ENCODE measurements at regions not wholly inside any gene's neighbourhood (a gene's known extent, or its start where the extent isn't known, plus 50 kb on each side); places are given as distances from the start of the nearest gene placed in this dataset.

DNA sequence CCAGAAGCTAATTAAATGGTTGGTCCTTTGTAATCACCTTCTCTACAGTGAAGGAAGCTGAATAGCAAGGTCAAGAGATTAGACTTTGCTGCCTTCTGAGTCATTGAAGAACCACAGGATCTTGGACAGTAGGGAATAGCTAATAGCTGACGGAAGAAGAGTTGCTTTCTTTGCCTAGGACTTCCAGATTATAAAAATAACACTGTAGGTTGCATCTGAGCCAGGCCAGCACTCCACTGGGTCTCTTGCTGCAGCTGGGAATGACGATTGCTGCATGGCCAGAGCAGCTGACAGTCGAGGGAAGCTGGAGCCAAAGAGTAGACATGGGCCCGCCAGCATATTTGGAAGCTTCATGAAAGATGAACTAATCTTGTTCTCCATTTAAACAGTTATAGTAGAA, 81.5 kb upstream of the KCNMB2 start:
- TF ChIP-seq, protein P1, sequence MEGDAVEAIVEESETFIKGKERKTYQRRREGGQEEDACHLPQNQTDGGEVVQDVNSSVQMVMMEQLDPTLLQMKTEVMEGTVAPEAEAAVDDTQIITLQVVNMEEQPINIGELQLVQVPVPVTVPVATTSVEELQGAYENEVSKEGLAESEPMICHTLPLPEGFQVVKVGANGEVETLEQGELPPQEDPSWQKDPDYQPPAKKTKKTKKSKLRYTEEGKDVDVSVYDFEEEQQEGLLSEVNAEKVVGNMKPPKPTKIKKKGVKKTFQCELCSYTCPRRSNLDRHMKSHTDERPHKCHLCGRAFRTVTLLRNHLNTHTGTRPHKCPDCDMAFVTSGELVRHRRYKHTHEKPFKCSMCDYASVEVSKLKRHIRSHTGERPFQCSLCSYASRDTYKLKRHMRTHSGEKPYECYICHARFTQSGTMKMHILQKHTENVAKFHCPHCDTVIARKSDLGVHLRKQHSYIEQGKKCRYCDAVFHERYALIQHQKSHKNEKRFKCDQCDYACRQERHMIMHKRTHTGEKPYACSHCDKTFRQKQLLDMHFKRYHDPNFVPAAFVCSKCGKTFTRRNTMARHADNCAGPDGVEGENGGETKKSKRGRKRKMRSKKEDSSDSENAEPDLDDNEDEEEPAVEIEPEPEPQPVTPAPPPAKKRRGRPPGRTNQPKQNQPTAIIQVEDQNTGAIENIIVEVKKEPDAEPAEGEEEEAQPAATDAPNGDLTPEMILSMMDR (IDR thresholded peaks at IDR 0.05; ENCODE audit: low read depth, low read length) = no peak
- no peak for TF ChIP-seq MYC (IDR thresholded peaks at IDR 0.05; ENCODE audit: low read depth, low read length)
- TF ChIP-seq, protein P2, sequence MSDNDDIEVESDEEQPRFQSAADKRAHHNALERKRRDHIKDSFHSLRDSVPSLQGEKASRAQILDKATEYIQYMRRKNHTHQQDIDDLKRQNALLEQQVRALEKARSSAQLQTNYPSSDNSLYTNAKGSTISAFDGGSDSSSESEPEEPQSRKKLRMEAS (IDR thresholded peaks at IDR 0.05; ENCODE audit: low read depth, low read length) = no peak
- TF ChIP-seq POLR2A (IDR thresholded peaks at IDR 0.05; ENCODE audit: extremely low read depth, insufficient read length) = no peak
- H3K4me3 ChIP-seq (ENCODE audit: low read depth, low read length) = no peak overlapping the region
- DNase-seq (ENCODE audit: low read depth) = no peak

DNA sequence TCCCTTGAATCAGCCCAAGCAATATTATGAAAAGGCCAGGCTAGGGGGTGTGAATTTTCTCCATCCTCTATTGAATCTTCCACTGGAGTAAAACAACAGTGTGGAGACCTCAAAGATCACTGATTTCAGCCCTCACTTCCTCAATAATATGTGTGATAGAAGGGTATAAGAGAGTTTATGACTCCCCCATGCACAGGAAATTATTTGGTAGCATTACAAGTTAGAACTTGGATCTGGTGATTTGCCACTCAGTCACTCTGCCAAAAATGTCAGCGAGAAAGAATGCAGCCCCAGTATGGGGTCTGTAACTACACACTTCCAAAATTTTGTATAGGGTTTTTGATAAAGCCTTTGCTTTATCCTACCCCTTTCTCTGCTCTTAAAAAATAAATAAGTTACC, 81.0 kb upstream of the KCNMB2 start:
- TF ChIP-seq MYC (IDR thresholded peaks at IDR 0.05; ENCODE audit: low read depth, low read length) (no peak), POLR2A (IDR thresholded peaks at IDR 0.05; ENCODE audit: extremely low read depth, insufficient read length) (no peak)
- TF ChIP-seq, protein P1 (IDR thresholded peaks at IDR 0.05; ENCODE audit: low read depth, low read length) = no peak
- TF ChIP-seq, protein P2 (IDR thresholded peaks at IDR 0.05; ENCODE audit: low read depth, low read length) = no peak
- H3K4me3 ChIP-seq (ENCODE audit: low read depth, low read length) = no peak overlapping the region
- DNase-seq (ENCODE audit: low read depth) = no peak

DNA sequence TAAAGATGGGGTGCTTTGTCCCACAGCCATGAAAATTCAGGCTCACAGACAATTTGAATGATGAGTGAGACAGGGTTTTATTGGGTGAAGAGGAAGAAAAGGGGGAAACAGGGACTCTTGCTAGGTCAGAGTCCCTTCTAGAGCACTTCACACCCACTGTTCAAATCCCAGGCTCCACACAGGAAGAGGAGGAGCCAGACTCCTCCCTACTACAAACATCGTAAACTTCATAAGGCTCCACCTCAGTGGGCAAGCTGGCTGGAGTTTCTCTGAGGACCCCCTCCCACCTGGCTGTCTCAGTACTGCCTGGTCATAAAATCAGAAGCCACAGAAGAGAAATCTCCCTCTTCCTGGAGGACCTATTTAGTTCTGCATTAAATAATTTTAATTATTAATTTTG, 80.3 kb upstream of the KCNMB2 start:
- TF ChIP-seq MYC (IDR thresholded peaks at IDR 0.05; ENCODE audit: low read depth, low read length) (no peak), POLR2A (IDR thresholded peaks at IDR 0.05; ENCODE audit: extremely low read depth, insufficient read length) (no peak)
- TF ChIP-seq, protein P2 (IDR thresholded peaks at IDR 0.05; ENCODE audit: low read depth, low read length) = no peak
- TF ChIP-seq, protein P1 (IDR thresholded peaks at IDR 0.05; ENCODE audit: low read depth, low read length) = no peak
- no peak for DNase-seq (ENCODE audit: low read depth)
- no peak overlapping the region for H3K4me3 ChIP-seq (ENCODE audit: low read depth, low read length)

DNA sequence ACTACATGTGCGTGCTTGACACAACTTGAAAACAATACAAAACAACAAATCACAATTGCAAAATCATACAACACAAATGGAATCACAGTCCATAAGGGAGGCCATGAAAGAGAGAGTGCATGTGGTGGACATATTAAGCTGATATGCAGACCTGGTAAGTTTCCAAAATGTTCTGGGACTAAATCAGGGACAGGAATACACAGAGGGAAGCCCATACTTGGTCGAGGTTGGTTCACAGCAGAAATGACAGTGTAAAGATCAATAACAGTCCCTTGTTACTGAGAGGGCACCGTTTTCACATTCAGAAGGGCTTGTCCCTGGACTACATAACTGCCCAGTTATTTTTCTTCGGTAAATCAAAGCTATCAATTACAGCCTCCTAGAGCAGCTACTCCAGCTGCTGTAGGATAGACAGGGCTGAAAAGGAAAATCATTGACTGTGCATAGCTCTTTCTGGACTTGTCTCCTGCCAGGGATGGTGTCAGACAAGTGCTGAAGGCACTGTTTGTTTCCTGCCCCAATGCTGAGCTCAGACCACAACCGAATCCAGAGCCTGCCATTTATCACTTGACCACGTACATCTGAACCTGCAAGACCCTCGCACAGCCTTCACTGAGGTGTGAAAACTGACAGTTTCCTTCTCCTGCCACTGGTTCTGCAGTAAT, 79.5 kb upstream of the KCNMB2 start:
- H3K4me3 ChIP-seq (ENCODE audit: low read depth, low read length) = no peak overlapping the region
- TF ChIP-seq, protein P2 (IDR thresholded peaks at IDR 0.05; ENCODE audit: low read depth, low read length) = no peak
- TF ChIP-seq MYC (IDR thresholded peaks at IDR 0.05; ENCODE audit: low read depth, low read length) (no peak), POLR2A (IDR thresholded peaks at IDR 0.05; ENCODE audit: extremely low read depth, insufficient read length) (no peak)
- TF ChIP-seq, protein P1 (IDR thresholded peaks at IDR 0.05; ENCODE audit: low read depth, low read length) = no peak
- no peak for DNase-seq (ENCODE audit: low read depth)

DNA sequence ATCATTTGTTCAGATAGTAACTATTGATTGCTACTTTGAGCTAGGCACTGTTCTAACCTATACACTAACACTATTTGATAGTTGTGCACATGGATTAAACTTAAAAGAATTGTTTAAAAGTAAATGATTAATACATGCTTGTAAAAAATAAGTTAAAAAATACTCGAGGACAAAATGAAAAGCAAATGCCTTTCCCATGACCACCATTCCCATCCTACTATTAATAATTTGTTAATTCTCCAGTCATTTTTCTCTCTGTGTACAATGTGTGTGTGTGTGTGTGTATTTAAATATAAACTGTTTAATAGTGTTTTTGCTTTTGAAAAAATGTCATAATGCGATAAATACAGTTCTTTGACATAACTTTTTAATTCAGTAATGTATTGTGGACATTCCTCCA, 78.7 kb upstream of the KCNMB2 start:
- TF ChIP-seq, protein P2 (IDR thresholded peaks at IDR 0.05; ENCODE audit: low read depth, low read length) = no peak
- TF ChIP-seq MYC (IDR thresholded peaks at IDR 0.05; ENCODE audit: low read depth, low read length) (no peak), POLR2A (IDR thresholded peaks at IDR 0.05; ENCODE audit: extremely low read depth, insufficient read length) (no peak)
- TF ChIP-seq, protein P1 (IDR thresholded peaks at IDR 0.05; ENCODE audit: low read depth, low read length) = no peak
- no peak overlapping the region for H3K4me3 ChIP-seq (ENCODE audit: low read depth, low read length)
- no peak for DNase-seq (ENCODE audit: low read depth)
